IPS DF 19.7 (cell line): ENCODE measurements at regions not wholly inside any gene's neighbourhood (a gene's known extent, or its start where the extent isn't known, plus 50 kb on each side); places are given as distances from the start of the nearest gene placed in this dataset.

ENCODE experiments used
- DNase-seq: peaks from one replicate; pipeline ENCODE4 v3.0.0-alpha.2; 2013; ENCODE audit warnings: low read depth, low spot score

- DNase-seq = no peak
Measured at GRCh38 chr10:128924918-128925317, 542.1 kb upstream of the MGMT start.

- DNase-seq = no peak
Measured at GRCh38 chr10:128926711-128927110, 540.3 kb upstream of the MGMT start.

GRCh38 chr10:128927497-128928161 is 539.4 kb upstream of the MGMT start:
- DNase-seq = no peak

GRCh38 chr10:128928231-128928836 is 538.7 kb upstream of the MGMT start:
- no peak for DNase-seq

GRCh38 chr10:128929131-128929530 is 537.9 kb upstream of the MGMT start:
- no peak for DNase-seq

- DNase-seq = no peak
Measured at GRCh38 chr10:128929767-128930166, 537.3 kb upstream of the MGMT start.

GRCh38 chr10:128930515-128930914 is 536.5 kb upstream of the MGMT start:
- DNase-seq = no peak

GRCh38 chr10:128932071-128932820 is 534.8 kb upstream of the MGMT start:
- DNase-seq = no peak

GRCh38 chr10:128934492-128934891 is 532.5 kb upstream of the MGMT start:
- DNase-seq = no peak

GRCh38 chr10:128936392-128936791 is 530.6 kb upstream of the MGMT start:
- no peak for DNase-seq

GRCh38 chr10:128938558-128938957 is 528.5 kb upstream of the MGMT start:
- no peak for DNase-seq

GRCh38 chr10:128940081-128940480 is 527.0 kb upstream of the MGMT start:
- no peak for DNase-seq

- DNase-seq = no peak
Measured at GRCh38 chr10:128943111-128943510, 523.9 kb upstream of the MGMT start.

GRCh38 chr10:128945398-128945797 is 521.6 kb upstream of the MGMT start:
- no peak for DNase-seq

- DNase-seq = no peak
Measured at GRCh38 chr10:128950159-128950915, 516.7 kb upstream of the MGMT start.

GRCh38 chr10:128950916-128951275 is 516.1 kb upstream of the MGMT start:
- no peak for DNase-seq

GRCh38 chr10:128952856-128953255 is 514.2 kb upstream of the MGMT start:
- no peak for DNase-seq

GRCh38 chr10:128956149-128956548 is 510.9 kb upstream of the MGMT start:
- no peak for DNase-seq

GRCh38 chr10:128957221-128957620 is 509.8 kb upstream of the MGMT start:
- DNase-seq = no peak

GRCh38 chr10:128958834-128959690 is 508.0 kb upstream of the MGMT start:
- no peak for DNase-seq

GRCh38 chr10:128959746-128960145 is 507.3 kb upstream of the MGMT start:
- DNase-seq = no peak
